BLaER1 treated with 17β-estradiol and CSF1 and Interleukin-3, amounts not matched to agents 10 nM and 100 nM (cell line): ENCODE measurements at regions not wholly inside any gene's neighbourhood (a gene's known extent, or its start where the extent isn't known, plus 50 kb on each side); places are given as distances from the start of the nearest gene placed in this dataset.

Experiments
- H3K27ac ChIP-seq, 11 experiments: shearing (Covaris generic); formaldehyde crosslinking; 2 replicates each; pipeline ENCODE4 v1.8.1; 2022
- H3K27me3 ChIP-seq, 11 experiments: shearing (Covaris generic); formaldehyde crosslinking; 2 replicates each; pipeline ENCODE4 v1.8.1; 2022
- H3K36me3 ChIP-seq, 11 experiments: shearing (Covaris generic); formaldehyde crosslinking; 2 replicates each; pipeline ENCODE4 v1.8.1; 2022
- H3K4me1 ChIP-seq, 10 experiments: shearing (Covaris generic); formaldehyde crosslinking; 2 replicates each; pipeline ENCODE4 v1.8.1; 2022
- H3K4me2 ChIP-seq, 11 experiments: shearing (Covaris generic); formaldehyde crosslinking; 2 replicates each; pipeline ENCODE4 v1.8.1; 2022
- H3K4me3 ChIP-seq, 10 experiments: shearing (Covaris generic); formaldehyde crosslinking; 2 replicates each; pipeline ENCODE4 v1.8.1; 2022
- H3K9ac ChIP-seq, 11 experiments: shearing (Covaris generic); formaldehyde crosslinking; 2 replicates each; pipeline ENCODE4 v1.8.1; 2022
- H3K9me3 ChIP-seq, 11 experiments: shearing (Covaris generic); formaldehyde crosslinking; replicated peaks in 1 of 11; 2 replicates each; pipeline ENCODE4 v1.8.1; 2022
- H4K20me1 ChIP-seq, 11 experiments: shearing (Covaris generic); formaldehyde crosslinking; 2 replicates each; pipeline ENCODE4 v1.8.1; 2022
- Cebpa-rat ChIP-seq, 11 experiments: shearing (Covaris generic); IDR thresholded peaks; 2 replicates each; pipeline ENCODE4 v1.8.1; 2022

DNA sequence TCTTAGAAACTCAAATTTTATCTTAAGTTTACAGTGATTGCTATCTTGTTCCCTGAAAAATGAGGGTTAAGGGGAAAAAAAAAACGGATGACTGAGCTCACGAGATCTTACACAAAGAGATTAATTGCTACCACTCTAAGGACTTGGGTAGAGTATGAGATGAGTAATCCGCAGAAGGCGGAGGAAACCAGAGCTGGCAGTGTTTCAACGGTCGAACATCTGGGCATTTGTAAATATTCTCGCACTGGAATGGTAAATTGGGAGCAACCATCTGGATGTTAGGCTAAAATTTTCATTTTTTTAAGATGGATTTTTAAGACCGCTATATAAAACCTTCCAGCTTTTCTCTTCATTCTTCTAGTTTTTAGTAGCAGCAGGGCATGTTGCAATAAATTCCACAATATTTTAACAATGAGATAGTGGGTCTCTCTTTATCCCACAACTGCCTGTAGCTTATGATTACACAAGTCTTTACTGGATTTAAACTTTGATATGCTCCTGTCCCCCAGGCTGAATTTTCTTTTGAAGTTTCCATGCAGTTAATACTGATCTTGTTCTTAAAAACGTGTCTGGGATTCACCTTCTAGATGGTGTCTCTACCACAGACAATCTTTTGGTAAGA is 1324.1 kb downstream of the AACS start:
- H3K36me3 ChIP-seq: no peaks in the 10 kb centered on the region
- H3K4me1 ChIP-seq: peaks cover 0 to 19% (median 6%) of the 10 kb centered on the region in 10 experiments; a peak in 10 of 20 replicates
- H3K27me3 ChIP-seq: no peaks in the 10 kb centered on the region
- H3K9ac ChIP-seq: no peak overlapping the region
- peak overlapping the region in 5 of 11 experiments; percentile 15 to 56 (median 51); a peak in 5 of 22 replicates for H3K4me2 ChIP-seq
- H4K20me1 ChIP-seq: no peaks in the 10 kb centered on the region
- H3K4me3 ChIP-seq: no peak overlapping the region
- no peak for TF ChIP-seq Cebpa-rat (IDR thresholded peaks at IDR 0.05)
- peaks cover 0 to 15% (median 6%) of the 10 kb centered on the region in 11 experiments; a peak in 5 of 22 replicates for H3K9me3 ChIP-seq
- H3K27ac ChIP-seq: no peak overlapping the region

DNA sequence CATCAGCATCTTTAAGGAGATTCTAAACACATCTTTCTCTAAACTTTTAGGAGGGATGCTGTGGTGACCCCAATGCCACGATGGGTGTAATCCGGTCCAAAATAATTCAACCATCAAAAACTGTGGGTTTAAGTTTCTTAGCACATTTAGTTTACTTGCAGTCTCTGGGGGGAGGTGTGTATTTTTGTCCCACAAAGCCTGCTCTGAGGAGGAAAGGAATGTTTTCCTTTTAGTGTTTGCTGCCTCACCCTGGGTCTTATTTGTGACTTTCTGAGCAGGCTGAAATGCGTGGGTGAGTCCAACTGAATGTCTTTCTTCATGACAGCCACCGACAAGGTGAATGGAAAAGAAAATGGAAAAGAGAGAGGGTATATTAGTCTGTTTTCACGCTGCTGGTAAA is 1324.7 kb downstream of the AACS start:
- H3K27ac ChIP-seq: no peak overlapping the region; a peak in 1 of 22 replicates
- H3K9me3 ChIP-seq: peaks cover 0 to 15% (median 6%) of the 10 kb centered on the region in 11 experiments; a peak in 5 of 22 replicates
- H3K9ac ChIP-seq: no peak overlapping the region
- no peaks in the 10 kb centered on the region for H3K27me3 ChIP-seq
- no peaks in the 10 kb centered on the region for H4K20me1 ChIP-seq
- H3K4me3 ChIP-seq: no peak overlapping the region
- no peak for TF ChIP-seq Cebpa-rat (IDR thresholded peaks at IDR 0.05)
- H3K36me3 ChIP-seq: no peaks in the 10 kb centered on the region
- peak overlapping the region in 6 of 11 experiments; percentile 0 to 56 (median 44); a peak in 9 of 22 replicates for H3K4me2 ChIP-seq
- H3K4me1 ChIP-seq: peaks cover 0 to 19% (median 6%) of the 10 kb centered on the region in 10 experiments; a peak in 10 of 20 replicates

- H3K4me3 ChIP-seq: no peak overlapping the region
- no peak for TF ChIP-seq Cebpa-rat (IDR thresholded peaks at IDR 0.05)
- H3K9ac ChIP-seq: no peak overlapping the region
- no peaks in the 10 kb centered on the region for H4K20me1 ChIP-seq
- H3K36me3 ChIP-seq: no peaks in the 10 kb centered on the region
- 0 out of 22 replicates have a peak overlapping the region, but pooled peaks of 2 of the 11 experiments have one; percentile 51 to 56 for H3K4me2 ChIP-seq
- no peak overlapping the region for H3K27ac ChIP-seq
- H3K9me3 ChIP-seq: peaks cover 0 to 15% (median 6%) of the 10 kb centered on the region in 11 experiments; a peak in 5 of 22 replicates
- no peaks in the 10 kb centered on the region for H3K27me3 ChIP-seq
- H3K4me1 ChIP-seq: peaks cover 0 to 19% (median 6%) of the 10 kb centered on the region in 10 experiments; a peak in 10 of 20 replicates
These were observed 1325.8 kb downstream of the AACS start for GRCh38 chr12:126390969-126391566.

GRCh38 chr12:126396536-126396935 is 1331.3 kb downstream of the AACS start:
- Histone ChIP-seq H3K4me3 (no peak overlapping the region), H3K27me3 (no peaks in the 10 kb centered on the region), H3K9ac (no peak overlapping the region), H3K36me3 (no peaks in the 10 kb centered on the region), H4K20me1 (no peaks in the 10 kb centered on the region), H3K27ac (peak overlapping the region in 4 of 11 experiments; percentile 5 to 63 (median 50); a peak in 8 of 22 replicates), H3K4me2 (no peak overlapping the region; a peak in 2 of 22 replicates), H3K4me1 (peaks cover 3 to 13% (median 11%) of the 10 kb centered on the region in 10 experiments; a peak in 12 of 20 replicates), H3K9me3 (peaks cover 13 to 22% (median 20%) of the 10 kb centered on the region in 11 experiments; a peak in 21 of 22 replicates)
- TF ChIP-seq Cebpa-rat (IDR thresholded peaks at IDR 0.05): no peak

DNA sequence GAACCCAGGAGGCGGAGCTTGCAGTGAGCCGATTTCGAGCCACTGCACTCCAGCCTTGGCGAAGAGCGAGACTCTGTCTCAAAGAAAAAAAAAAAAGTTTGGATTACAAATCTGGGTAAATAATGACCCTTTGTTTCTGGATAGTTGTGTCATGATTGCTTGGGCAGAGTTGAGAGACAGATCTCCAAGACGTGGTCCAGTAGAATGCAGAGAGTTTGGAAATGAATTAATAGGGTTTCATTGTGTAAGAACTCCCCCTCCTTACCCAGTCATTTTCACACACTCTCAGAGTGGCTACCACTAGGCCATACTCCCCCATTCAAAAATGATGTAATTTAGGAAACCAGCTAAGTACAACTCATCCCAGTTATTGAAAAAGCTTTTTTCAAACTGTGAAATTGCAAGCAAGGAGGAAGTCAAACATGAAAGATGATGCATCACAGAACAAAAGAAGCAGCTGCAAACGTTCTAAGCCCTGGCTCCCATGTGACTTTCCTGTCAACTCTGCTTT is 1331.9 kb downstream of the AACS start:
- Histone ChIP-seq H3K4me3 (no peak overlapping the region), H3K4me1 (peaks cover 3 to 13% (median 11%) of the 10 kb centered on the region in 10 experiments; a peak in 12 of 20 replicates), H3K27me3 (no peaks in the 10 kb centered on the region), H3K9ac (no peak overlapping the region), H3K27ac (peak overlapping the region in 6 of 11 experiments; percentile 5 to 63 (median 46); a peak in 10 of 22 replicates), H3K36me3 (no peaks in the 10 kb centered on the region), H3K9me3 (peaks cover 13 to 22% (median 20%) of the 10 kb centered on the region in 11 experiments; a peak in 21 of 22 replicates), H4K20me1 (no peaks in the 10 kb centered on the region), H3K4me2 (peak overlapping the region in 6 of 11 experiments; percentile 1 to 20 (median 10); a peak in 6 of 22 replicates)
- TF ChIP-seq Cebpa-rat (IDR thresholded peaks at IDR 0.05): peak in 1 of 11 experiments; percentile 28; a peak in 1 of 22 replicates

- H3K4me2 ChIP-seq: peak overlapping the region in 5 of 11 experiments; percentile 1 to 29 (median 13); a peak in 7 of 22 replicates
- H3K9me3 ChIP-seq: peaks cover 13 to 22% (median 20%) of the 10 kb centered on the region in 11 experiments; a peak in 21 of 22 replicates
- H3K4me3 ChIP-seq: no peak overlapping the region
- H3K27ac ChIP-seq: peak overlapping the region in 5 of 11 experiments; percentile 10 to 63 (median 60); a peak in 8 of 22 replicates
- no peak for TF ChIP-seq Cebpa-rat (IDR thresholded peaks at IDR 0.05)
- no peaks in the 10 kb centered on the region for H3K27me3 ChIP-seq
- H4K20me1 ChIP-seq: no peaks in the 10 kb centered on the region
- H3K36me3 ChIP-seq: no peaks in the 10 kb centered on the region
- peaks cover 3 to 13% (median 11%) of the 10 kb centered on the region in 10 experiments; a peak in 12 of 20 replicates for H3K4me1 ChIP-seq
- no peak overlapping the region for H3K9ac ChIP-seq
These were observed 1332.4 kb downstream of the AACS start for GRCh38 chr12:126397660-126398059.

- Histone ChIP-seq H3K4me2 (no peak overlapping the region), H3K4me1 (peaks cover 3 to 13% (median 11%) of the 10 kb centered on the region in 10 experiments; a peak in 12 of 20 replicates), H3K9ac (no peak overlapping the region), H3K36me3 (no peaks in the 10 kb centered on the region), H4K20me1 (no peaks in the 10 kb centered on the region), H3K4me3 (no peak overlapping the region), H3K27ac (no peak overlapping the region), H3K9me3 (peaks cover 13 to 22% (median 20%) of the 10 kb centered on the region in 11 experiments; a peak in 21 of 22 replicates), H3K27me3 (no peaks in the 10 kb centered on the region)
- TF ChIP-seq Cebpa-rat (IDR thresholded peaks at IDR 0.05): no peak
These were observed 1335.6 kb downstream of the AACS start for GRCh38 chr12:126400831-126401230.

- Histone ChIP-seq H3K27ac (no peak overlapping the region), H3K4me3 (no peak overlapping the region), H3K4me1 (peaks cover 0 to 10% (median 9%) of the 10 kb centered on the region in 10 experiments; a peak in 15 of 20 replicates), H4K20me1 (no peaks in the 10 kb centered on the region), H3K4me2 (no peak overlapping the region), H3K9ac (no peak overlapping the region), H3K36me3 (no peaks in the 10 kb centered on the region), H3K27me3 (no peaks in the 10 kb centered on the region), H3K9me3 (peaks cover under 1 to 5% (median 3%) of the 10 kb centered on the region in 11 experiments; a peak in 16 of 22 replicates)
- no peak for TF ChIP-seq Cebpa-rat (IDR thresholded peaks at IDR 0.05)
These were observed 1339.2 kb downstream of the AACS start for GRCh38 chr12:126404293-126404881.
